GM12874 (cell line): ENCODE measurements at regions not wholly inside any gene's neighbourhood (a gene's known extent, or its start where the extent isn't known, plus 50 kb on each side); places are given as distances from the start of the nearest gene placed in this dataset.

ENCODE experiments used
- TF ChIP-seq, protein P1 (sequence below): IDR thresholded peaks from 2 replicates; pipeline ENCODE4 v1.5.1; 2011; ENCODE audit warnings: low read depth, mild to moderate bottlenecking, control low read depth, low read length, moderate library complexity; ENCODE audit not compliant: insufficient read depth

GRCh38 chr12:58502226-58502625 lies 418.1 kb downstream of the LRIG3 start:
- TF ChIP-seq, protein P1, sequence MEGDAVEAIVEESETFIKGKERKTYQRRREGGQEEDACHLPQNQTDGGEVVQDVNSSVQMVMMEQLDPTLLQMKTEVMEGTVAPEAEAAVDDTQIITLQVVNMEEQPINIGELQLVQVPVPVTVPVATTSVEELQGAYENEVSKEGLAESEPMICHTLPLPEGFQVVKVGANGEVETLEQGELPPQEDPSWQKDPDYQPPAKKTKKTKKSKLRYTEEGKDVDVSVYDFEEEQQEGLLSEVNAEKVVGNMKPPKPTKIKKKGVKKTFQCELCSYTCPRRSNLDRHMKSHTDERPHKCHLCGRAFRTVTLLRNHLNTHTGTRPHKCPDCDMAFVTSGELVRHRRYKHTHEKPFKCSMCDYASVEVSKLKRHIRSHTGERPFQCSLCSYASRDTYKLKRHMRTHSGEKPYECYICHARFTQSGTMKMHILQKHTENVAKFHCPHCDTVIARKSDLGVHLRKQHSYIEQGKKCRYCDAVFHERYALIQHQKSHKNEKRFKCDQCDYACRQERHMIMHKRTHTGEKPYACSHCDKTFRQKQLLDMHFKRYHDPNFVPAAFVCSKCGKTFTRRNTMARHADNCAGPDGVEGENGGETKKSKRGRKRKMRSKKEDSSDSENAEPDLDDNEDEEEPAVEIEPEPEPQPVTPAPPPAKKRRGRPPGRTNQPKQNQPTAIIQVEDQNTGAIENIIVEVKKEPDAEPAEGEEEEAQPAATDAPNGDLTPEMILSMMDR: no peak

- TF ChIP-seq, protein P1: no peak
Measured at GRCh38 chr12:58502841-58503240, 417.5 kb downstream of the LRIG3 start.

GRCh38 chr12:58503731-58504130 lies 416.6 kb downstream of the LRIG3 start:
- TF ChIP-seq, protein P1: no peak

DNA sequence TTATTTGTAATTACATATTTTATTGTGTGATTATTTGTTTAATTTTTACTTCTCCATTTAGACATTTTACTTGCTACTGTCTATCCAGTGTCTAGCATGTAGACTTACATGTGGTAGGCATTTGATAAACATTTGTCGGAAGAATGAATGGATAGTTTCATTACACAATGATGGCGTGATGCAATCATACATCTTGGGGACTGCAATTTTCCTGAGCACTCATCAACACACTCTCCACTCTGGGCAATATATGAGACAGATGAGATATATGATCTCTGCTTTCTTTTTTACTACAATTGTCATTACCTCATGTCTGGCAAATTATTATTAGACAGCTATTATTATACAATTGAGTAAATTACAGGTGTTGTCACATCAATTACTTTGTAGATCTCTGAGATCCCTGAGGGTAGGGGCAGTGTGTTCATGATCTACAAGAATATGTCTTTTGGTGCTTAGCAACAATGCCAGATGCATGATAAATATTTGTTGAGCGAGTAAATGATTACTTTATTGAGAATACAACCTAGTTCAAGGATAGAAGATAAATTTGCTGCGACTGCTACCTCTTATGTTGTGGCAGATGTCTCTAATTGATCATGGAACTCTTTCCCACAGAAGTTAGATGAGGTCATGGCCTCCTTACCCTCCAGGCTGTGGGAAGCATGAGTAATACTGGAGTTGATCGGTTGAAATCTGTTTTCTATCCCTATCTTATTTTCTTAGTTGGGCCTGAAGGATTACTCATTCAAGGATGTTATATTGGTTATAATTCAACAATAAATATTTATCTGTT lies 416.0 kb downstream of the LRIG3 start:
- TF ChIP-seq, protein P1: no peak

DNA sequence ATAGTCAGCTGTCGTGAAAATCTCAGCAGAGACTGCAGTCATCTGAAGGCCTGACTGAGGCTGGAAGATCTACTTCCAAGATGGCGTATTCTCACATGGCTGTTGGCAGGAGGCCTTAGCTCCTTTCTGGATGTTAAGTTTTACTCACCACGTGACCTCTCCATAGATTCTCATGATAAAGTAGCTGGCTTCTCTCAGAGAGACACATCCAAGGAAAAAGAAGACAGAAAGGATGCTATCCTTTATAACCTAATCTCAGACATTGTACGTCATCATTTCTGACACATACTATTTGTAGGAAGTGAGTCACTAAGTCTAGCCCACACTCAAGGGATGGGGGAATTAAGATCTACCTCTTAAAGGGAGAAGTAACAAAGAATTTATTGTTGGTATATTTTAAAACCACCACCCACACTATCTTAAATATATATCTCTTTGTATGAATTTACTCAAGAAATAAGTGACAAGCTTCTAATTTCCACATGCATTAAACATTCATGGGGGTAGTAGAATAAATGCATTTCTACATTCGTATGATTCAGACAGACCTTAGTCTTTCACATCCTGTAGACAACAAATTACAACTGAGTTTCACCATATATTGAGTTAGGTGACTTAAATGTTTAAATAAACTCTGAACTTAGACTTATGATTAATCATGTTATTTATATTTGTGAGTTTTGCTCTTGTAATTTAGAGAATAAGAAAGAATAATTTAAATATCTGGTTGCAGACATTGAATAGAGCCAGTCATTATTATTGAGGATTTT lies 411.0 kb downstream of the LRIG3 start:
- TF ChIP-seq, protein P1: no peak

DNA sequence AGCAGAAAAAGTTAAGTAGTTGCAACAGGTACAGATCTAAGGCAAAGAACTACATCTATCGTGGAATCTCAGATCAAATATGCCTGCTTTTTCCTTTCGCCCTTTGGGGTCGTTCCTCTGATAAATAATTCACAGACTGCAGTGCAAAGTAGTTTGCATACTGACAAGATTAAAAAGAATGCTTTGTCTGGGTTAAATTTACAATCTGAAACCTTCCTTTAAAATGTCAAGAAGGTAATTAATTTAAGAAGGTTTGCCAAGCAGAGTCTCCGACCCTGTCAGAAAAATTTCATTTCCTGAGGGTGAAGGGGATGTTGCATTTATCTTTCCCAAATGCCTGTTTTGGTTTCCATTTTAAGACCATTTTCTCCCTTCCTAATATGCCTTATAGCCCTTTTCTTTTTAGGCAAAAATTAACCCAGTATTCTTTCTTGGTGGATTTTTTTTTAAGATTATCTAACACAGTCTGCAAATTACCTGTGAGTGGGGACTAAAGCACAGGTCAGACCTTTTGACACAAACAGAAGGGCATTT lies 406.9 kb downstream of the LRIG3 start:
- TF ChIP-seq, protein P1: no peak

DNA sequence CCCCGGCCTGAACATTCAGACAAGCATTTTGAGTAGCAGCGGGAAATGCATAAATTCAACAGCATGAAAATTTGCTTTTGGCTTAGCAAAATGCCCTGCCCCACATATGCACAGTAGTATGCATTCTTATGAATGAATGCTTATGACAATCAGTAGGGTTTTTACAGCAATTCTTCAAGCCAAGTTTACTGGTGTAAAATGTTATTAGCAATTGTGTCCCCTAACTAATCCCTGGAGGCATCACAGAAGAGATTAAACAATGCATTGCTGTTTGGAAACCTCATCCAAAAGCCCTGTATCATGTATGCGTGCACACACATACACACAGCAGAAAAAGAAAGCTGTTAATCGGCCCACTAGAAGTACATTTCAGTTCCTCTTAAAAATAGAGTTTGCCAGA lies 406.5 kb downstream of the LRIG3 start:
- TF ChIP-seq, protein P1: no peak
